ENCODE measurements at regions not wholly inside any gene's neighbourhood (a gene's known extent, or its start where the extent isn't known, plus 50 kb on each side); places are given as distances from the start of the nearest gene placed in this dataset.

DNA sequence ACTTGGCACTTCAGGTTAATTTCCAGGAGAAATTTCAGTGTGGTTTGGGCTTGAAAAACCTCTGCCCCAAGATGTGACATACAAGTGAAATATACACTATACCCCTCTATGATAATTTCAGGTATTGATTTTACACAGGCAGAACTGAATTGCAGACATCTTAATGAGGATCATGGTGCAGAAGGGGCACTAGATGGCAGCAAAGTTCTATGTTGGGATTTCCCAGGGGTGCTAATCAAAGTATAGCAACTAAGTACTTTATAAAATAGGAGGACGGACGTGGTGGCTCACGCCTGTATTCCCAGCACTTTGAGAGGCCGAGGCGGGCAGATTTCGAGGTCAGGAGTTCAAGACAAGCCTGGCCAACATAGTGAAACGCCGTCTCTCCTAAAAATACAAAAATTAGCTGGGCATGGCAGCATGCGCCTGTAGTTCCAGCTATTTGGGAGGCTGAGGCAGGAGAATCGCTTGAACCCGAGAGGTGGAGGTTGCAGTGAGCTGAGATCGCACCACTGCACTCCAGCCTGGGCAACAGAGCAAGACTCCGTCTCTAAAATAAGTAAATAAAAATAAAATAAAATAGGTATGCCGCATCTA, 555.7 kb downstream of the ETS1 start:
- peak; percentile 39 for DNase-seq (ENCODE audit: low read depth)

DNA sequence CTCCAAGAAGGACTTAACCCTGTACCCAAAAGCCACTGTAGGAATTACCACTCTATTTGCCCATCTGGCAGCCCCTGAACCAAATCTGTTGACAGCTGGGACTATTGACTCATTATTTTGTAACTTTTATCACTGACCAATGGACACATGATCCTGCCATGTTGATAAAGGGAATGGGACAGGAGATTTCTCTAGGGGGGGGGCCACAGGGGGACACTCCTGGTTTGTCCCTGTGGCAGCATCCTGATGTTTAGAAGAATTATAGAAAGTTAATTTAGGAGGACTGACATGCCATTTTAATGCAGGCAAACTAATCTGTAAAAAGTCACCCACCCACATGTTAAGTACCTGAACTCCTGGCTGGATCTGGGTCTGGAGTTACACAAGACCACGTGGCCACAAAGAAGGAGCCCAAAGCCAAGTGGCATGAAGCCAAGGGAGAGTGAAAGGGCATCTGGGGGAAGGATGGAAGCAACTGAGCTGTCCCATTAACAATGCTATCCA, 558.1 kb downstream of the ETS1 start:
- no peak for DNase-seq (ENCODE audit: low read depth)

DNA sequence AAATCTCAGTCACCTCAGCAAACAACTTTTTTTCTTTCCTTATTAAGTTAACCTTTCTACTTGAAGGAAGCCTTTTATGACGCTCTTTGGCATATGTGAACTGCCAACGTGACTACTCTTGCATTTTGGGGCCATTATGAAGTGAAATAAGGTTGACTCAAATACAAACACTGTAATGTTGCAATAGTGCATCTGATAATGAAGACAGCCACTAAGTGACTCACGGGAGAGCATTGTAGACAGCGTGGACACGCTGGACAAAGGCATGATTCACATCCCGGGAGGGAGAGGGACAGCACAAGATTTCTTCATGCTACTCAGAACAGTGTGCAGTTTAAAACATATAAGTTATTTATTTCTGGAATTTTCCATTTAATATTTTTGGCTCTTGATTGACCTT, 560.8 kb downstream of the ETS1 start:
- DNase-seq (ENCODE audit: low read depth): no peak

DNA sequence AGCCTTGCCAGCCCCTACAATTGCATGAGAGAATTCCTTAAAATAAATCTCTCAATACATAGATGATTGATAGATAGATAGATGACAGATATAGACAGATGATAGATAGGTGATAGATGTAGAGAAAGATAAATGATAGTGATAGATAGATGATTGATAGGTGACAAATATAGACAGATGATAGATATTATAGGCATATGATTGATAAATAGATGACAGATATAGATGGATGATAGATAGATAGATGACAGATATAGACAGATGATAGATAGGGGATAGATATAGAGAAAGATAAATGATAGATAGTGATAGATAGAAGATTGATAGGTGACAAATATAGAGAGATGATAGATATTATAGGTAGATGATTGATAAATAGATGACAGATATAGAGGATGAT, 564.6 kb downstream of the ETS1 start:
- DNase-seq (ENCODE audit: low read depth): no peak

DNA sequence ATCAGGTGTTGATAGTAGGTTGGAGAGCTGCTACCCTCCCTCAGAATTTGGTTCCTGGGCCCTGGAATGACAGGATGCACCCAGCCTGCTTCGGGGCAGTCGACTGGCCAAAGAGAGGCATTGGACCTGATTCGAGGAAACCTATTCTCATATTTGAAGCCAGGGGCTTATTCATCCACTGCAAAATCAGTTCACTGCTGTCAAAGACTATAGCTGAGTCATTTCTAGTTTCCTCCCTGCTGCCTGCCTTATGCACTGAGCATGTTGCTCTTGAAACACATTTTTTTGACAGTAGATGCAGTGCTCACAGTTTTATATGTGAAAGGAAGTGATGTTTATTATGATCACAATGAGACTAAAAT, 565.4 kb downstream of the ETS1 start:
- no peak for DNase-seq (ENCODE audit: low read depth)

DNA sequence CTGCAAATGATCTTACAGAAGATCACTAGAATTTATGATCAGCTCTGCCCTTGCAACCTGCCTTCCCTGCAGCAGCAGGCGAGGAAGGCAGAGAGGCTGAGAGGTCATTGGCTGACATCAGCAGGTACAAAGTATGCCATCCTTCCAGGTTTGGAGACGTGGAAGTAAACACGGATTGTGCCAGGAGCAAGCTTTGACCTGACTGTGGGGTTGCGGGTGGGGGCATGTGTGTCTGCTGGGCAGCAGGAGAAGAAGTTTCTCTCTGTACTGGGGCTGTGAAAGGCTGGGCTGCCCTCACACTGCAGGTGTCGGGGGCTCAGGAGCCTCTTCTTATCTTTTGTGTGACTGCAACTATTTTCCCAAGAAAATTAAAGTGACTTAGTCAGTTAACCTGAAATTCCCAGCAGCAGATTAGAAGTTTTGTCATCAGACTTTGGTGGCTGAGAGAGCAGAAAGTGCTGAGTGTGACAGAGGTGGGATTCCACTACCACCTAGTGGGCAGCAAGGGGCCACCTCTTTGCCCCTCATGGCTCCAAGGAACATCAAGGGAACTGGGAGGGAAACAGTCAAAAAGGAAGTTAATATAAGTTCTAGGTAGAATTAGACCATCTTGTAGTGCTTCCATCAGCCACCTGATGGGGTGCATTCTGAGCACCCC, 565.9 kb downstream of the ETS1 start:
- DNase-seq (ENCODE audit: low read depth): no peak

DNA sequence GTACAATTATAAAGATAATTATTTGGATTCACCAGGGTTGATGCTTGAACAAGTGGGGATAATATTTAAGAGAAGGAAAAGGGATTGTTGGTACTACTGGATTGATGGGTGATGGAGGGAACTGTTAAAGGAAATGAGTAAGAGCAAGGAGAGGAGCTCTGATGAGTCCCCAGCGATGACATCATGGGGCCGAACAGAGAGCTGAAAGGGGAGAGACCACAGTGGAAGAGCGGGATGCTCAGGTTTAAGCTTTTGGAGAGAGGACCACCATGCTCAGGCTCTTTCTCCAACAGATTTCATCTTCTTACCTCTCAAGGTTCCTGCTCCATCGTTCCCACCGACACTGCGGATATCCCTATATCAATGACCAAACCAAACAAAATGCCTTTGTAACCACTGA, 568.7 kb downstream of the ETS1 start:
- DNase-seq (ENCODE audit: low read depth): no peak

DNA sequence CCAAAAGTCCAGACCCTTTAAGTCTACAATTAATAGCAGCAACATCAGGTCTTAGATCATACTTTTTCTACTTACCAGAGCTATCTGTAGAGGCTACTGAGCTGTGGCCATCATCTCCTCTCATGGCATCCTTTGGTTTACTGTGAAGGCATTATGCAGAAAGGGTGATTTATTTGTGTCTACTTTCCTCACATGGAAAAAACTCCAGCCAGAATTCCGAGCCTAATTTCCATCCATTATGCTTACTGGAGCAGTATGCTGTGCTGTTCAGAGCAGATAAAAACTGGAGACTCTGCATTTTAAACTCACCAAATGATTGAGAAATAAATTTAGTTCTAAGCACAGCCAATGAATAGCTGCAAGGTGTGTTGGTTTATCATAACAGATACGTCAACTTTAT, 581.8 kb downstream of the ETS1 start:
- no peak for DNase-seq (ENCODE audit: low read depth)

DNA sequence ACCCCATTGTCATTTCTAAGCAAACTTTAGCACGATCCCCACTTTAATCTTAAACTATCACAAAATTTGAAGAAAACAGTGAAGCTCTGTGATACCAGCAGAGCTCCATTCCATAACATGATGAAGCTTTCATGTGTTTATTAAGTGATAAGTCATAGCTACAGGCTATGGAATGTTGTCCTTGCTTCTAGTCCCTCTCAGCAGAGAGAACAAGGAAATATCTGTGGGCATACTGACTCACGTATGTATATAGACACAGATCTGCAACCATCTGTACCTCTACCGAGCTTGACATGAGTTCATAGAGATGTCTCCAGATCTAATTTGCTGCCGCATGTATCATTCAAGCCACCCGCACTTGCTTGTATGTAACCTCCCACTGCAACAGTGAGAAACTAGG, 588.9 kb downstream of the ETS1 start:
- DNase-seq (ENCODE audit: low read depth): no peak

DNA sequence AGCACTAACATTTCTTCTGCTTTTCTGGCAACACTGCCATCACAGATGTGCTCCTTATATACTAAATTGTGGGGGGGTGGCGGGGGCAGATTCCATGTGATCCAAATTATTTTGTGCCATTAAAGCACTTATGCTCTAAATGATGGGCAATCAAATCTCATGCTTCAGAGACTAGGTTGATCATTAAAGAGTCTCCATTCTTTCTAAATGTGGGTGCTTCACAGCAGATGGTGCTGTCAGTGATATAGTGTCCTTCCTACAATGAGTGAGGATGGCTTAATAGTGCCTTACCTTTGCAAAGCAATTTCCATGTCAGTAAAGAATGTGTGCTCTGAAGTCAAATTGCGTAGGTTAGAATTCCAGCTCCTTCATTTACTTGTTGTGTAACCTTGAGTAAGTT, 589.8 kb downstream of the ETS1 start:
- no peak for DNase-seq (ENCODE audit: low read depth)

DNA sequence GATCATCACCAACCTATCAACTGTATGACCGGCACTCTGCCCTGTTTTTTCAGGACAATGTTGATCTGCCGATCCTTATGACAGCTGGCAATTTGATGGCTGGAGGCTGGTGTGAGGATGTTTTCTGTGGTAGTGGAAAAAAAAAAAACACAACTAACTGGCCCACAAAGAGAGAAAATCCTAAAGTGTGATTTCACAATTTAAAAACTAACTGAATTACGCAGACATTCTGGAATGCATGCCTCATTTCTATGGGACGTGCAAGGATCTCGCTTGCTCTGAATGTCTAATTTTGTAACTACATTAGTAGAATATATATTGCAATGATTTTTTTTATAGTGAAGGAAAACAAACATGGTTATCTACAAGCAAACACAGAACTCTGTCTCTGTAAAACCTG, 590.5 kb downstream of the ETS1 start:
- DNase-seq (ENCODE audit: low read depth): no peak

DNA sequence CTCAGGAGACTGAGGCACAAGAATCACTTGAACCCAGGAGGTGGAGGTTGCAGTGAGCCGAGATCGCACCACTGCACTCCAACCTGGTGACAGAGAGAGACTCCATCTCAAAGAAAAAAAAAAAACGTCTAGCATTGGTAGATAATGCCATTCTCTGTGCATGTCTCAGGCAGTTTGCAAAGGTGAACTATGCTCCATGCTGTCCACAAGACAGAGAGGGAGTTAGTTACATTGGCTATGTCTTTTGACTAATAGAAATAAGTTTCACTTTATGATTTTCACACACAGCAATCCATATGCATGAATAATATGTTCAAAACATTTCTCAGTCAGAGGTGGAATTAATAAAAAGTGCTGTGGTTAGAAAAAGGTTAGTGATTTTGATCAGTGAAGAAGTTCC, 591.4 kb downstream of the ETS1 start:
- no peak for DNase-seq (ENCODE audit: low read depth)

DNA sequence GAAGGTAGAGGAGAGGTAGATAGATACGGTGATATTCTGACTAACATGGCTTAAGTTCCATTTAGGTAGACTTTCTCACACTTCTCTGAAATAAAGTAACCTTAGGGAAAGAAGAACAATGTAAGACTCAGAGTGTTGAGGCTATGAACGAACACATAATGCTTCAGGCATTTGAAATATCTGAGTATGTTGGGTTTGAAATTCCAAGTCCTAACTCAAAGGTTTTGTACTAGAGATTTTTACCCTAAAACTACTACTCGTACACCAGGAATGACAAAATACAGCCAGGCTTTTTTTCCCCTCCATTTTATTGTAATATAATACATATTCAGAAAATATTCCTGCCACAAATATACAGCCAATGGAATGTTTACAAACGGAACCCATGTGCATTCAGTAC, 592.6 kb downstream of the ETS1 start:
- DNase-seq (ENCODE audit: low read depth): no peak

DNA sequence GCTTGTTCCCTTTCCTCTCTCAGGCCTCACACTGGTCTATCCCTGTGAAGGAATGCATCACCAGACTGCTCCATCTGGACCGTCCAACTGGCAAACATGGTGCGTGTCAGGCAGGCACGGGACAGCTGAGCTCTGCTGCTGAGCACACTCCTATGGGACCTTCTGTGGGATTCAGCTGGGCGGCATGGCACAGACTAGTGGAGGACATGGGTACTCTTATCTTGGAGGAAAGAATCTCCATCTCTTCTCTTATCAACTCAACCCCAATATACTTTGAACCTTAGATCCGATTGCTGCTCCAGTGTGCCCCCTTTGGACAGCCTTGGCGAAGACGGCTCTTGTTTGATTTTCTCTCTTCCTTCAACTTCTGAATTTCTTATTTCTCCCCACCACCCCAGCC, 593.6 kb downstream of the ETS1 start:
- no peak for DNase-seq (ENCODE audit: low read depth)

DNA sequence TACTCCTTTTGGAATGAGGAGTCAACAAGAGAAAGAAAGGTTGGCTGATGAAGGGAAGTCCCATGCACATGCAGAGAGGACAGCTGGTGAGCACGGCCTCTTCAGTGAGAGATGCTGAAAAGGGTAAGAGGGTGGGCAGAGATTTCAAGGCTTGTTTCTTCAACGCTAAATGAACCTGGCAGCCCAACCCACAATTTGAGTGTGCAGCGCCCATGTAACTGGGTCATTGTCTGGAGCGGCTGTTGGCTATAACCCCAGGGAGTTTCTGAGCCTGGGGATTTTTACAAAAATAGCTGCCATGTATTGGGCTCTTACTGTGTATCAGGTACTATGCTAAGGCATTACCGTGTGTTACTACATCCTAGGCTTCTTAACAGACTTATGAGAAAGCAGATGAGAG, 594.1 kb downstream of the ETS1 start:
- DNase-seq (ENCODE audit: low read depth): no peak

DNA sequence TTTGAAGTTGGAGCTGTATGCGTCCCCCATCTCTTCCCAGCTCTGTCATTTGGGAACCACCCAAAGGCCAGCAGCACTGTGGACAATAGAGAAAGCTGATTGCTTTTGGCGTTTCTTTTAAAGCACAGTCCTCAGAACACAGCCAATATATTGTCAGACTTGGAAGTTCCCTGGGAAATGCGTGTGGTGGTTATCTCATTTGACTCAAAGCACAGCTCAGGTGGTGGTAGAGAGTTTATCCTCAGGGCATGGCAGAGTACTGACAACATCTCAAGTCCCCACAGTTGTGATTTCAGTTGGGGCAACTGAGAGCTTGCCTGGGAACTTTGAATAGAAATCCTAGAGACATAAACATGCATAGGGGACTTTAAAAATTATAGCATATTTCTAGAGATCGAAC, 601.3 kb downstream of the ETS1 start:
- DNase-seq (ENCODE audit: low read depth): no peak

DNA sequence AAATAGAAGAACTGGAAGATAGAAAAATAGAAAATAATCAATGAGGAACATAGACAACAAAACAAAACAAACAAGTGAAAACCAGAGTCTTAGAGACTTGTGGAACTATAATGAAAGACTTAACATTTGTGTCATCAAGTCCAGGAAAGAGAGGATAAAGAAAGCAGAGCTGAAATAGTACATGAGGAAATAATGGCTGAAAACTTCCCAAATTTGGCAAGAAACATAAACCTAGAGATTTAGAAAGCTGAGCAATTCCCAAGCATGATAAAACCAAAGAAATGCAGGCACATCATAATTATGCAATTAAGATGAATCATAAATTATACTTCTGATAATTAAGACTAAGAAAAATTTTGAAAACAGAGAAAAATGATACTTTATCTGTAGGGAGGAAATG, 614.5 kb downstream of the ETS1 start:
- no peak for DNase-seq (ENCODE audit: low read depth)

DNA sequence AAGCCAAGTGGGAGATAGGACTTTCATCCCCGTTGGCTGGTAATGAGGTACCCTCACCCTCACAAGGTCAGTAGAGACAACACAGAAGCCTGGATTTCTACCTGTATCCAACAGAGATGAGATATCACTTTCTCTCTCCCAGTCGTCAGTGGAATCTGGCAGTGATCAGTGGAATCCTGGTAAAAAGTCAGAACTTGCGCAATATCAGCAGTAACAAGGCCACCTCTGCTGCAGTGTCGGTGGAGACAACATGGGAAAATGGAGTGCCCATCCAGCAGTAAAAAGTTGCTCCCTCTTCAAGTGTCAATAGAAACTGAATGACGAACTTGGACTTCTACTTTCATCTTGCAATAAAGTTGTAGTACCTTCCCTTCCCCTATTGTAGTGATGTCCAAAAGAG, 615.9 kb downstream of the ETS1 start:
- no peak for DNase-seq (ENCODE audit: low read depth)

DNA sequence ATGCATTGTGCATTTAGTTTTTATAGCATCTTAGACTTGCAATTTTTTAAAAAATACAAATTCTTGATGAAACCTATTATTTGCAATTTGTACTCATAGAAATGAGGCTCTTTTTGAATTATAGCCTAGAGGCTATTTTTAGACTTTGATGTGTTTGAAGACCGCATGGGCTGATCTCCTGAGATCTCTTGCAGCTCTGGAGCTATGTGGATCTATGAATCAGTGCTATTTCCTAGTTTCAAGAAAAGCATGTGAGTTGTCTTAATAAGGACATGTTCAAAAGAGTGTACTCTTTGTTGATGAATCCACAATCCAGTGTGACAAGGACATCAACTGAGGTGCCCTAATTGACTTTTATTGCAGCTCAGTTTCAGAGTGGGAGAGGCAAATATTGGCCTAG, 620.5 kb downstream of the ETS1 start:
- DNase-seq (ENCODE audit: low read depth): no peak

DNA sequence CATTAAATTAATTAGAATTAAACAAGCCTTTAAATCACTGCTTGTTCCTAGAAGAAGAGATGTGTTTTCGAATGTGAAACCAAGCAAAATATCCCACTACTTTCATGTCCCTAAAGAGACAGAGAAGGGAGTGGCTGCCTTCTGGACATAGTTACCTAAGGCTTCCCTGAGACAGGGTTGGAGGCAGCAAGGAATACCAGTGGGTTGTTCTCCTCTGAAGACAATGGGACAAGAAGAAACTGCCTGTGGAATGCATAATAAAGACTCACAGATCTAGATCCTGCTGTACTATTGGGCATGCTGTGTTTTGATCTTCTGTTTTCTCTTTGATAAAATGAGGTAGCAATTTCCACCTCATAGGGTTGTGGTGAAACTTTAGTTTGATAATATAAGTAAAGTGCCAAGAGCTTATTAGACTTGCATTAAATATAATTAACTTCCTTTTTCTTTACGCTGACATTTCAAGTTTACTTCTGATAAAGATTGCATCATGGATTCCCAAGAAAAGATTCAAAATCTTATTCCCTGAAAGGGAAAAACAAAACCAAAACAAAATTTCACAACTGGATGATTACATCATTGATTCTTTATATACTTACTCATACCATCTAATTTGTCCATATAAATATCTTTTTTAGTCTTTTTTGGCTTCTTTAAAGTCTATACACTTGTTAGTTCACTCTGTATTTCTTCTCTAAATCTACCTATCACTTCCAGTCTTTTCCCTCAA, 621.3 kb downstream of the ETS1 start:
- DNase-seq (ENCODE audit: low read depth): no peak

DNA sequence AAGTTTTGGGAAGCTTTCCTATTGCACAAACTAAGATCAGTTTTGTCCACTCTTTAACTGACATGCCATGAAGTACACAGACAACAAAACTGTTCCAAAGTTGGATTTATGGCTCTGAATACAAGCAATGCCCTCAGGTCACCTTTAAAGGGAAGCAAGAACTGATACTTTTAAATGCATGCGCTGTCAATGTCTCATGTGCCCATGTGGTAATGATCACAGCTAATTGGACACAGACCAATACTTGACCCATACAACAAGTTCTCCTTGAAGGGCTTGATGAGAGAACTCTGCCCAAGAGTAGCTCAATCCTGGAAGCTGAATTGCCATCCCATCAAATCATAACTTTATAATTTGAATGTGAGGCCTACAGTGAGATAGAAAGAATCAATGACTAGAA, 624.9 kb downstream of the ETS1 start:
- DNase-seq (ENCODE audit: low read depth): no peak

DNA sequence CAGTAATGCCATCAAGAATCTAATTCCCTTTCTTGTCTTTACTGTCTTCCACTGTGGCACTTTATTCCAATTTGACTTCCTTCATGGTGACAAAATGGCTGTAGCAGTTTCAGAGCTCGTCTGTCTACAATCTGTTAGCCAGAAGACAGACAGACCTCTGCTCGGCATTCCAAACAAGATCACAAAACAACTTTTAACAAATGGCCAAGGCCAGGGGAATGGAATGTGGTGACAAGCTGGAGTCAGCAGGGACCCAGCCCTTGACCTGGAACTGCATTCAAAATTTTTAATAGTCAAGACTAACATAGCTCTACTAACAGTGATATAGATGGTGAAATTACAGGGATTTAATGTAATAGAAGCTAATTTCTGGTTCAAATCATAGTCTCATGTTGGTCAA, 637.2 kb downstream of the ETS1 start:
- no peak for DNase-seq (ENCODE audit: low read depth)

DNA sequence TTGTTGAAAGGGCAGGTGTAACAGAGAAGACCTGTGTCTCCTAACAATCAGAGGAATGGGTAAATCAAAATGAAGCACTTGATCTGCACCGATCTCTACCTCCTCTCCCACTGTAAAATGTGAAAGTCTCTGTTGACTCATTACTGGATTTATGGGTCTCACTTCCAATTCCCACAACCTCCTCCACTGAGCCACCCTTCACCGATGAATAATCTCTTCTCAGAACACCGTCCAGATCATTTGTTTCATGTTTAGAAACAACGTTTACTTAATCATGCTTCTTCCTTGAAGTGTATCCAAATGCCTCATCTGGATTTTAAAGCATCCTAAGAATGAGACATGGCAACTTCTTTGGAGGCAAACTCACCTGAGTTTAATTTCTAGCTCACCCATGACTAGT, 643.6 kb downstream of the ETS1 start:
- DNase-seq (ENCODE audit: low read depth): no peak

DNA sequence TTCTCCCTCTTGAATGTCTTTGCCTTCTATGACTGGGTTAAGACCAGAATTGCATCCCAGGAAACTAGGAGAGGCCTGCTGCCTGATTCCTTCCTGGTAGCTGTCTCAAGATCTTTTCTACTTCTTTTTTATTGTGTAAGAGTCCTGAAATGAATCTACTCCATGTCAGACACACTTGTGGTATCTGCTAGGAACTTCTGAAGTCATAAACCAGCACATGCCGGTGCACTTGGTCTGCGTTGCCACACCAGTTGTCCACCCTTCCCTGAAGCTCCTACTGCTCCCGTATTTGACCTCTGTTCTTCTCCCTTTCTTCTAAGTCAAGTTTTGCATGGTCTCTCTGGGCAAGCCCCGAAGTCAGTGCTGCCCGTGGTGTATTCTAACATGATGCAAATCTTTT, 644.2 kb downstream of the ETS1 start:
- DNase-seq (ENCODE audit: low read depth): no peak
